Activated T-helper 17 cell treated with anti-CD3 and anti-CD28 coated beads, Interleukin-2, amount 50 U/mL, for 72 hours (primary cell): ENCODE measurements at regions not wholly inside any gene's neighbourhood (a gene's known extent, or its start where the extent isn't known, plus 50 kb on each side); places are given as distances from the start of the nearest gene placed in this dataset.

Source experiments
- ATAC-seq: fragments of 150-1000 bp; cut with Tn5 transposase; replicated peaks from 2 replicates; pipeline ENCODE4 v1.10.0; 2021; ENCODE audit warnings: mild to moderate bottlenecking, moderate library complexity
- H3K27ac Mint-ChIP-seq: one replicate; pipeline ENCODE4 v1.8.0; 2022; ENCODE audit warnings: mixed read lengths
- H3K27me3 Mint-ChIP-seq: one replicate; pipeline ENCODE4 v1.8.0; 2022; ENCODE audit warnings: mixed read lengths
- H3K36me3 Mint-ChIP-seq: one replicate; pipeline ENCODE4 v1.8.0; 2022; ENCODE audit warnings: low read depth, mild to moderate bottlenecking, mixed read lengths
- H3K4me1 Mint-ChIP-seq: one replicate; pipeline ENCODE4 v1.8.0; 2022; ENCODE audit warnings: mixed read lengths
- H3K4me3 Mint-ChIP-seq: one replicate; pipeline ENCODE4 v1.8.0; 2022; ENCODE audit warnings: mild to moderate bottlenecking, mixed read lengths
- H3K9me3 Mint-ChIP-seq: one replicate; pipeline ENCODE4 v1.8.0; 2022; ENCODE audit warnings: mixed read lengths

- no peak for ATAC-seq
- no peak overlapping the region for H3K27ac Mint-ChIP-seq
- H3K9me3 Mint-ChIP-seq = no peaks in the 10 kb centered on the region
- no peaks in the 10 kb centered on the region for H3K27me3 Mint-ChIP-seq
- H3K4me3 Mint-ChIP-seq = no peak overlapping the region
- peaks cover 5% of the 10 kb centered on the region for H3K4me1 Mint-ChIP-seq
- no peaks in the 10 kb centered on the region for H3K36me3 Mint-ChIP-seq
Observed at GRCh38 chr3:188955919-188956318, 215.9 kb upstream of the TPRG1 start.

- Mint-ChIP-seq H3K27ac (no peak overlapping the region), H3K9me3 (no peaks in the 10 kb centered on the region), H3K4me3 (no peak overlapping the region), H3K4me1 (no peaks in the 10 kb centered on the region), H3K36me3 (no peaks in the 10 kb centered on the region), H3K27me3 (no peaks in the 10 kb centered on the region)
- ATAC-seq = no peak
Observed at GRCh38 chr3:188956839-188957489, 214.8 kb upstream of the TPRG1 start.

GRCh38 chr3:188959013-188959412 lies 212.8 kb upstream of the TPRG1 start:
- Mint-ChIP-seq H3K9me3 (no peaks in the 10 kb centered on the region), H3K27ac (no peak overlapping the region), H3K4me3 (no peak overlapping the region), H3K4me1 (no peaks in the 10 kb centered on the region), H3K27me3 (no peaks in the 10 kb centered on the region), H3K36me3 (no peaks in the 10 kb centered on the region)
- ATAC-seq = no peak

GRCh38 chr3:188962253-188963247 lies 209.2 kb upstream of the TPRG1 start:
- no peak for ATAC-seq
- Mint-ChIP-seq H3K27me3 (peaks cover 7% of the 10 kb centered on the region), H3K27ac (no peak overlapping the region), H3K4me3 (no peak overlapping the region), H3K4me1 (no peaks in the 10 kb centered on the region), H3K9me3 (no peaks in the 10 kb centered on the region), H3K36me3 (no peaks in the 10 kb centered on the region)

GRCh38 chr3:188964957-188965356 lies 206.8 kb upstream of the TPRG1 start:
- H3K4me1 Mint-ChIP-seq = no peaks in the 10 kb centered on the region
- H3K27me3 Mint-ChIP-seq = peaks cover 7% of the 10 kb centered on the region
- no peaks in the 10 kb centered on the region for H3K36me3 Mint-ChIP-seq
- H3K27ac Mint-ChIP-seq = no peak overlapping the region
- no peak for ATAC-seq
- H3K9me3 Mint-ChIP-seq = no peaks in the 10 kb centered on the region
- no peak overlapping the region for H3K4me3 Mint-ChIP-seq

GRCh38 chr3:188972310-188972709 lies 199.5 kb upstream of the TPRG1 start:
- peaks cover 12% of the 10 kb centered on the region for H3K27me3 Mint-ChIP-seq
- H3K36me3 Mint-ChIP-seq = no peaks in the 10 kb centered on the region
- no peak overlapping the region for H3K4me3 Mint-ChIP-seq
- no peak for ATAC-seq
- no peaks in the 10 kb centered on the region for H3K9me3 Mint-ChIP-seq
- H3K4me1 Mint-ChIP-seq = peaks cover 4% of the 10 kb centered on the region
- H3K27ac Mint-ChIP-seq = no peak overlapping the region

GRCh38 chr3:188974856-188975599 lies 196.7 kb upstream of the TPRG1 start:
- Mint-ChIP-seq H3K4me3 (no peak overlapping the region), H3K27me3 (peaks cover 11% of the 10 kb centered on the region), H3K9me3 (no peaks in the 10 kb centered on the region)

GRCh38 chr3:188975600-188976314 lies 196.0 kb upstream of the TPRG1 start:
- Mint-ChIP-seq H3K4me3 (no peak overlapping the region), H3K27me3 (peaks cover 7% of the 10 kb centered on the region), H3K27ac (no peak overlapping the region), H3K36me3 (no peaks in the 10 kb centered on the region), H3K9me3 (no peaks in the 10 kb centered on the region), H3K4me1 (peaks cover 4% of the 10 kb centered on the region)
- no peak for ATAC-seq

More at GRCh38 chr3:188974856-188975599, 196.7 kb upstream of the TPRG1 start:
- peaks cover 4% of the 10 kb centered on the region for H3K4me1 Mint-ChIP-seq
- ATAC-seq = peak; percentile 52
- no peak overlapping the region for H3K27ac Mint-ChIP-seq
- H3K36me3 Mint-ChIP-seq = no peaks in the 10 kb centered on the region

GRCh38 chr3:188976407-188976806 lies 195.4 kb upstream of the TPRG1 start:
- Mint-ChIP-seq H3K4me3 (no peak overlapping the region), H3K27ac (no peak overlapping the region), H3K27me3 (peaks cover 3% of the 10 kb centered on the region), H3K4me1 (peaks cover 4% of the 10 kb centered on the region), H3K9me3 (no peaks in the 10 kb centered on the region), H3K36me3 (no peaks in the 10 kb centered on the region)
- ATAC-seq = no peak

- Mint-ChIP-seq H3K4me3 (no peak overlapping the region), H3K36me3 (no peaks in the 10 kb centered on the region), H3K4me1 (peaks cover 4% of the 10 kb centered on the region), H3K9me3 (no peaks in the 10 kb centered on the region), H3K27ac (no peak overlapping the region), H3K27me3 (no peaks in the 10 kb centered on the region)
- no peak for ATAC-seq
Observed at GRCh38 chr3:188978421-188979171, 193.2 kb upstream of the TPRG1 start.

GRCh38 chr3:188979248-188979647 lies 192.5 kb upstream of the TPRG1 start:
- no peak for ATAC-seq
- H3K9me3 Mint-ChIP-seq = no peaks in the 10 kb centered on the region
- H3K36me3 Mint-ChIP-seq = no peaks in the 10 kb centered on the region
- H3K27ac Mint-ChIP-seq = no peak overlapping the region
- no peaks in the 10 kb centered on the region for H3K27me3 Mint-ChIP-seq
- H3K4me1 Mint-ChIP-seq = peaks cover 4% of the 10 kb centered on the region
- H3K4me3 Mint-ChIP-seq = no peak overlapping the region

- Mint-ChIP-seq H3K27ac (no peak overlapping the region), H3K9me3 (no peaks in the 10 kb centered on the region), H3K4me1 (peaks cover 3% of the 10 kb centered on the region), H3K27me3 (no peaks in the 10 kb centered on the region), H3K4me3 (no peak overlapping the region), H3K36me3 (no peaks in the 10 kb centered on the region)
- ATAC-seq = no peak
Observed at GRCh38 chr3:188979669-188980310, 192.0 kb upstream of the TPRG1 start.

GRCh38 chr3:188993181-188993580 lies 178.6 kb upstream of the TPRG1 start:
- no peak overlapping the region for H3K27ac Mint-ChIP-seq
- H3K27me3 Mint-ChIP-seq = peaks cover 8% of the 10 kb centered on the region
- no peaks in the 10 kb centered on the region for H3K9me3 Mint-ChIP-seq
- no peak overlapping the region for H3K4me3 Mint-ChIP-seq
- ATAC-seq = no peak
- no peaks in the 10 kb centered on the region for H3K36me3 Mint-ChIP-seq
- H3K4me1 Mint-ChIP-seq = no peaks in the 10 kb centered on the region
